SK-N-SH treated with all-trans-retinoic acid at 6 μM for 48 hours (cell line): ENCODE measurements at regions not wholly inside any gene's neighbourhood (a gene's known extent, or its start where the extent isn't known, plus 50 kb on each side); places are given as distances from the start of the nearest gene placed in this dataset.

ENCODE experiments used
- BACH2 ChIP-seq: fragments of 250-450 bp; sonication (Bioruptor Pico); IDR thresholded peaks from 2 replicates; pipeline ENCODE4 v1.9.0; 2021; ENCODE audit warnings: mild to moderate bottlenecking, borderline replicate concordance
- CREB5 ChIP-seq: fragments of 250-450 bp; sonication (Bioruptor Pico); IDR thresholded peaks from 2 replicates; pipeline ENCODE4 v1.5.1; 2020; ENCODE audit warnings: low read depth, mild to moderate bottlenecking, moderate library complexity
- CSDC2 ChIP-seq: fragments of 250-450 bp; sonication (Bioruptor Pico); IDR thresholded peaks from 2 replicates; pipeline ENCODE4 v1.5.0; 2020; ENCODE audit warnings: mild to moderate bottlenecking, moderate library complexity
- ESRRG ChIP-seq: fragments of 250-450 bp; sonication (Bioruptor Pico); IDR thresholded peaks from 2 replicates; pipeline ENCODE4 v1.6.1; 2021; ENCODE audit warnings: mild to moderate bottlenecking
- PPARA ChIP-seq: fragments of 250-450 bp; sonication (Bioruptor Pico); IDR thresholded peaks from 2 replicates; pipeline ENCODE4 v1.5.0; 2020; ENCODE audit warnings: mild to moderate bottlenecking, borderline replicate concordance
- SNAI2 ChIP-seq: fragments of 250-450 bp; sonication (Bioruptor Pico); IDR thresholded peaks from 2 replicates; pipeline ENCODE4 v1.5.0; 2020; ENCODE audit warnings: mild to moderate bottlenecking, moderate library complexity
- ZC3H10 ChIP-seq: fragments of 250-450 bp; sonication (Bioruptor Pico); IDR thresholded peaks from 2 replicates; pipeline ENCODE4 v1.5.1; 2021; ENCODE audit warnings: mild to moderate bottlenecking, moderate library complexity
- ZFP3 ChIP-seq: fragments of 250-450 bp; sonication (Bioruptor Pico); IDR thresholded peaks from 2 replicates; pipeline ENCODE4 v1.5.0; 2020; ENCODE audit warnings: mild to moderate bottlenecking, moderate library complexity
- ZFP30 ChIP-seq: fragments of 450-650 bp; formaldehyde crosslinking; IDR thresholded peaks from 2 replicates; pipeline ENCODE4 v1.5.0; 2022; ENCODE audit warnings: mild to moderate bottlenecking, moderate library complexity
- ZNF565 ChIP-seq: fragments of 450-650 bp; formaldehyde crosslinking; conservative IDR thresholded peaks from 2 replicates; pipeline ENCODE4 v1.5.0; 2020; ENCODE audit warnings: low read depth, mild to moderate bottlenecking, moderate library complexity
- TF ChIP-seq, protein P1 (sequence below): fragments of 250-450 bp; sonication (Bioruptor Pico); IDR thresholded peaks from 2 replicates; pipeline ENCODE4 v1.5.1; 2021; ENCODE audit warnings: mild to moderate bottlenecking, moderate library complexity

DNA sequence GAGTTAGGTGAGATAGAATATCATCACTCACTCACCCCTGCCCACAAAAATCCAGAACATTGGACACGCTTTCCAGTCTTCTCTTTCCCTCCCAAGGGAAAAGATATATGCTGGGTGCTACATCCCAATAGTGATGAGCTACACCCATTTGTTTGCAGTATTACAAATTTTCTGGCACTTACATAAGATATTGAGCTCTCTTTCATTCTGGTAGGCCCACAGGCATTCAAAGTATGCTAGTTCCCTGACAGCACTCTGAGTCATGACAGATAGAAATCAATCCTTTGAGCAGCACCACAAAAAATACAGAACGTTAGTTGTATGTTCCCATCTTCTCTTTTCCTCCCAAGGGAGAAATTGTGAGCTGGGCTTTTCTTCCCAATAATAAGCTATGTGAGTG, 477.6 kb upstream of the GRID2 start:
- TF ChIP-seq, protein P1, sequence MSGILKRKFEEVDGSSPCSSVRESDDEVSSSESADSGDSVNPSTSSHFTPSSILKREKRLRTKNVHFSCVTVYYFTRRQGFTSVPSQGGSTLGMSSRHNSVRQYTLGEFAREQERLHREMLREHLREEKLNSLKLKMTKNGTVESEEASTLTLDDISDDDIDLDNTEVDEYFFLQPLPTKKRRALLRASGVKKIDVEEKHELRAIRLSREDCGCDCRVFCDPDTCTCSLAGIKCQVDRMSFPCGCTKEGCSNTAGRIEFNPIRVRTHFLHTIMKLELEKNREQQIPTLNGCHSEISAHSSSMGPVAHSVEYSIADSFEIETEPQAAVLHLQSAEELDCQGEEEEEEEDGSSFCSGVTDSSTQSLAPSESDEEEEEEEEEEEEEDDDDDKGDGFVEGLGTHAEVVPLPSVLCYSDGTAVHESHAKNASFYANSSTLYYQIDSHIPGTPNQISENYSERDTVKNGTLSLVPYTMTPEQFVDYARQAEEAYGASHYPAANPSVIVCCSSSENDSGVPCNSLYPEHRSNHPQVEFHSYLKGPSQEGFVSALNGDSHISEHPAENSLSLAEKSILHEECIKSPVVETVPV (CRISPR knock-in tag) = no peak
- TF ChIP-seq PPARA (no peak), ZFP30 (CRISPR knock-in tag) (no peak), ZNF565 (no peak), ZC3H10 (CRISPR knock-in tag) (no peak), CSDC2 (CRISPR knock-in tag) (no peak), ESRRG (no peak), SNAI2 (CRISPR knock-in tag) (no peak), ZFP3 (CRISPR knock-in tag) (no peak), BACH2 (no peak), CREB5 (CRISPR knock-in tag) (no peak)
